Trophoblast cell (in vitro differentiated cells and primary cell): ENCODE measurements at regions not wholly inside any gene's neighbourhood (a gene's known extent, or its start where the extent isn't known, plus 50 kb on each side); places are given as distances from the start of the nearest gene placed in this dataset.

Source experiments
- DNase-seq, 2 donors: peaks; one replicate each; pipeline ENCODE4 v3.0.0-alpha.2; 2016
- H2AFZ ChIP-seq: 2 replicates; pipeline ENCODE4 v1.6.1; 2013; ENCODE audit warnings: low read length, moderate library complexity, mild to moderate bottlenecking; ENCODE audit not compliant: insufficient read depth, poor library complexity
- H2AK5ac ChIP-seq: 2 replicates; pipeline ENCODE4 v1.6.1; 2013; ENCODE audit warnings: mild to moderate bottlenecking, low read length
- H2BK120ac ChIP-seq: 2 replicates; pipeline ENCODE4 v1.6.1; 2013; ENCODE audit warnings: low read length, mild to moderate bottlenecking, moderate library complexity; ENCODE audit not compliant: insufficient read depth, poor library complexity
- H2BK12ac ChIP-seq: 2 replicates; pipeline ENCODE4 v1.6.1; 2013; ENCODE audit warnings: mild to moderate bottlenecking, low read length, moderate library complexity
- H2BK5ac ChIP-seq: 2 replicates; pipeline ENCODE4 v1.6.1; 2013; ENCODE audit warnings: low read length, low read depth, moderate library complexity, mild to moderate bottlenecking; ENCODE audit not compliant: poor library complexity
- H3K14ac ChIP-seq: 2 replicates; pipeline ENCODE4 v1.6.1; 2013; ENCODE audit warnings: mild to moderate bottlenecking, low read length
- H3K18ac ChIP-seq: 2 replicates; pipeline ENCODE4 v1.6.1; 2013; ENCODE audit warnings: mild to moderate bottlenecking, low read length
- H3K23ac ChIP-seq: 2 replicates; pipeline ENCODE4 v1.6.1; 2013; ENCODE audit warnings: low read length
- H3K27ac ChIP-seq: 2 replicates; pipeline ENCODE4 v1.5.1; 2013; ENCODE audit warnings: low read depth, mild to moderate bottlenecking, inconsistent platforms, low read length, moderate library complexity
- H3K27me3 ChIP-seq: 2 replicates; pipeline ENCODE4 v1.6.1; 2013; ENCODE audit warnings: inconsistent platforms, mild to moderate bottlenecking, low read length, moderate library complexity; ENCODE audit not compliant: insufficient read depth
- H3K36me3 ChIP-seq, 2 experiments: 1 replicate in 1 of 2; 2 replicates in 1 of 2; pipeline ENCODE4 v1.6.1; 2013; ENCODE audit warnings: low read length in 2 of 2, mild to moderate bottlenecking in 2 of 2, moderate library complexity in 1 of 2; ENCODE audit not compliant: insufficient read depth in 2 of 2, control insufficient read depth in 1 of 2
- H3K4ac ChIP-seq: 2 replicates; pipeline ENCODE4 v1.6.1; 2013; ENCODE audit warnings: low read depth, mild to moderate bottlenecking, low read length, moderate library complexity
- H3K4me1 ChIP-seq, 2 experiments: 1 replicate in 1 of 2; 2 replicates in 1 of 2; pipeline ENCODE4 v1.6.1; 2013; ENCODE audit warnings: low read length in 2 of 2, mild to moderate bottlenecking in 2 of 2, moderate library complexity in 1 of 2; ENCODE audit not compliant: insufficient read depth in 2 of 2, control insufficient read depth in 1 of 2
- H3K4me2 ChIP-seq: 2 replicates; pipeline ENCODE4 v1.6.1; 2013; ENCODE audit warnings: inconsistent platforms, mild to moderate bottlenecking, low read length, moderate library complexity
- H3K4me3 ChIP-seq: 2 replicates; pipeline ENCODE4 v1.5.1; 2013; ENCODE audit warnings: mild to moderate bottlenecking, low read depth, low read length, inconsistent platforms
- H3K79me1 ChIP-seq: one replicate; pipeline ENCODE4 v1.6.1; 2013; ENCODE audit warnings: low read length
- H3K79me2 ChIP-seq: 2 replicates; pipeline ENCODE4 v1.6.1; 2013; ENCODE audit warnings: low read length, mild to moderate bottlenecking; ENCODE audit not compliant: control insufficient read depth, insufficient read depth, poor library complexity
- H3K9ac ChIP-seq: 2 replicates; pipeline ENCODE4 v1.6.1; 2013; ENCODE audit warnings: mild to moderate bottlenecking, low read length
- H3K9me3 ChIP-seq: 2 replicates; pipeline ENCODE4 v1.6.1; 2013; ENCODE audit warnings: low read depth, mild to moderate bottlenecking, control low read depth, inconsistent platforms, low read length; ENCODE audit not compliant: insufficient read depth
- H4K12ac ChIP-seq: 2 replicates; pipeline ENCODE4 v1.6.1; 2013; ENCODE audit warnings: low read depth, mild to moderate bottlenecking, low read length, moderate library complexity
- H4K8ac ChIP-seq: 2 replicates; pipeline ENCODE4 v1.6.1; 2013; ENCODE audit warnings: low read depth, mild to moderate bottlenecking, low read length, moderate library complexity
- H4K91ac ChIP-seq: one replicate; pipeline ENCODE4 v1.6.1; 2013; ENCODE audit warnings: low read depth, mild to moderate bottlenecking, low read length, moderate library complexity
- whole genome bisulfite sequencing: extraction: QIAGEN DNeasy Blood & Tissue Kit; methylation state at CpG from one replicate; pipeline ENCODE4 v1.1.7; 2013; ENCODE audit warnings: missing lambda C conversion rate; ENCODE audit not compliant: insufficient read length, insufficient coverage; ENCODE audit errors: extremely low coverage; 5-methylcytosine and 5-hydroxymethylcytosine counted together

DNA sequence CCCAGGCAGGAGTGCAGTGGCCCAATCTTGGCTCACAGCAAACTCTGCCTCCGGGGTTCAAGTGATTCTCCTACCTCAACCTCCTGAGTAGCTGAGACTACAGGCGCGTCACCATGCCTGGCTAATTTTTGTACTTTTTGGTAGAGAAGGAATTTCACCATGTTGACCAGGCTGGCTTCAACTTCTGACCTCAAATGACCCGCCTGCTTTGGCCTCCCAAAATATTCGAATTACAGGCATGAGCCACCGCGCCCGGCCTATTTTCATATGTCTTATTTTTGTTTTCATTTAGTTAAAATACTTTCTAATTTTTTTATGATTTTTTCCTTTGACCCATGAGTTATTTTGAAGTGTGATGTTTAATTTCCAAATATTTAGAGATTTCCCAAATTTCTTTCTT lies 143.6 kb upstream of the VRK1 start:
- Histone ChIP-seq H4K91ac (no peak overlapping the region), H3K4me3 (no peak overlapping the region), H3K27me3 (no peaks in the 10 kb centered on the region), H2BK12ac (no peak overlapping the region), H3K9me3 (peaks cover under 1% of the 10 kb centered on the region), H2BK5ac (no peak overlapping the region), H3K27ac (no peak overlapping the region), H3K79me1 (no peaks in the 10 kb centered on the region), H2AK5ac (no peak overlapping the region), H3K79me2 (no peaks in the 10 kb centered on the region), H2BK120ac (no peak overlapping the region), H3K18ac (no peak overlapping the region), H2AFZ (no peak overlapping the region), H3K9ac (no peak overlapping the region), H3K36me3 (no peaks in the 10 kb centered on the region), H3K23ac (no peak overlapping the region), H3K14ac (no peak overlapping the region), H3K4me1 (no peaks in the 10 kb centered on the region), H4K8ac (no peak overlapping the region), H3K4me2 (no peak overlapping the region), H4K12ac (no peak overlapping the region), H3K4ac (no peak overlapping the region)
- no peak for DNase-seq
- no CpG with 5 or more reads among the region's 8 CpGs for WGBS

DNA sequence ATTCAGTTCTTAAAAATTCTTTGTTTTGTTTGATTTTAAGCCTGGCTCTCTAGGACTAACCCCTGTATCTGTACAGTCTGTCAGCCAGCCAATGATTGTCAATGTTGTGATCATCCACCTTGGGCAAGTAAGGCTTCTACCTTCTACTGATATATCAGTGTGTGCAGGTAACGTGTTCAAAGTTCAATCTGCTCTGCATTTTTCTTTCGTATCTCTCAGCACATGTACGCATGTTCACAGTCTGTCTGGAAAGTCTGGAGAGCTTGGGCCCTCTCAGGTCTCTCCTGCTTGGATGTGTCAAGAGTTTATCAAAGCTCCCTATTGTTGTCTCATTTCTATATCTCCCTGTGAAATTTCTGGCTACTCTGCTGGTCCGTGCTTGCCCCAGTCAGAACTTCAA lies 138.6 kb upstream of the VRK1 start:
- H3K14ac ChIP-seq: no peak overlapping the region
- no peaks in the 10 kb centered on the region for H3K36me3 ChIP-seq
- H2AK5ac ChIP-seq: no peak overlapping the region
- no peaks in the 10 kb centered on the region for H3K79me2 ChIP-seq
- no peak overlapping the region for H2BK120ac ChIP-seq
- no peak overlapping the region for H2BK5ac ChIP-seq
- H2AFZ ChIP-seq: no peak overlapping the region
- no peak overlapping the region for H3K4me3 ChIP-seq
- H3K27ac ChIP-seq: no peak overlapping the region
- H3K23ac ChIP-seq: no peak overlapping the region
- H3K4ac ChIP-seq: no peak overlapping the region
- H3K4me2 ChIP-seq: no peak overlapping the region
- H3K9ac ChIP-seq: no peak overlapping the region
- H3K79me1 ChIP-seq: no peaks in the 10 kb centered on the region
- no peaks in the 10 kb centered on the region for H3K27me3 ChIP-seq
- no CpG with 5 or more reads among the region's 4 CpGs for WGBS
- no peak overlapping the region for H4K91ac ChIP-seq
- no peak for DNase-seq
- no peak overlapping the region for H4K8ac ChIP-seq
- no peak overlapping the region for H3K18ac ChIP-seq
- H3K4me1 ChIP-seq: peaks cover 0 to 4% of the 10 kb centered on the region in 2 experiments
- H2BK12ac ChIP-seq: no peak overlapping the region
- H3K9me3 ChIP-seq: no peaks in the 10 kb centered on the region
- no peak overlapping the region for H4K12ac ChIP-seq

DNA sequence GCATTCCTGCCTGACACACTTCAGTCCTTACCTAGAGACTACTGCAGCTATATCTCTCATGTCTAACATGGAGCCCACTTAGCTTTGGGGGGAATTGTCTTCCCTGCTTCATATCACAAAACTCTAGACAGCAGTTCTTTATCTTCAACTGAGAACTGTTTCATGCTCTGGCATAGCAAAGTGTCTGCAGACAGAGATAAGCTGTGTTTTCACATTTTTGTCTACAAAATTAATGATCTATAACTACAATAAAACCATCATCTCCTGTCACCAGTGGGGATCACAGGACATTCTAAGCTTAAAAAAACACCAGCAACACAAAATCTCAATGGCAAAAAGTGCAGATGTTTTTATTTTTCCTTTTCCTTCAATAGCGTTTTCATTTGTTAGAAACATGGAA lies 137.1 kb upstream of the VRK1 start:
- WGBS: no CpG with 5 or more reads among the region's 1 CpG
- H3K23ac ChIP-seq: no peak overlapping the region
- H4K12ac ChIP-seq: no peak overlapping the region
- H3K79me1 ChIP-seq: no peaks in the 10 kb centered on the region
- no peak overlapping the region for H3K18ac ChIP-seq
- H3K4me2 ChIP-seq: no peak overlapping the region
- no peak overlapping the region for H3K9ac ChIP-seq
- H3K9me3 ChIP-seq: no peaks in the 10 kb centered on the region
- H2BK5ac ChIP-seq: no peak overlapping the region
- DNase-seq: no peak
- no peak overlapping the region for H3K14ac ChIP-seq
- H3K79me2 ChIP-seq: no peaks in the 10 kb centered on the region
- no peak overlapping the region for H3K27ac ChIP-seq
- H2AFZ ChIP-seq: no peak overlapping the region
- no peaks in the 10 kb centered on the region for H3K27me3 ChIP-seq
- H3K36me3 ChIP-seq: no peaks in the 10 kb centered on the region
- H3K4me3 ChIP-seq: no peak overlapping the region
- no peak overlapping the region for H2AK5ac ChIP-seq
- H3K4ac ChIP-seq: no peak overlapping the region
- peaks cover 0 to 4% of the 10 kb centered on the region in 2 experiments for H3K4me1 ChIP-seq
- no peak overlapping the region for H4K8ac ChIP-seq
- H2BK120ac ChIP-seq: no peak overlapping the region
- no peak overlapping the region for H4K91ac ChIP-seq
- no peak overlapping the region for H2BK12ac ChIP-seq

DNA sequence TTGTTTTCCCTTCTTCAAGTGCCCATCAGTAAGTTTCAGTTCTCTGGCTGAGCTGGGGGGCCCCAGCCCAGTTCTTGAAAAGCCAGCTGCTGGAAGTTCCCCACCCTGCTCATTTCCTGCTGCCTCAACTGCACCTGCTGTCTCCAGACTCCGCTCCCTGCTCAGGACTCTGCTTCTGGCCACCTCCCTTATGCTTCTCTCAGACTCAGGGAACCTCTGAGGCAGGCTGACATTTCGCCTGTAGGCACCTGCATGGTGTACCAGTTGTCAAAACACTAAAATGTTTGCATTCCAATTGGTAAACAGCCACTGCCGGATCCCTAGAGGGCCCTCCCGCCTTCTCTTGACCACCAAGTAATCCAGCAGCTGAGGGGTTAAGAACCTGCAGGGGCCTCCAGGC lies 136.5 kb upstream of the VRK1 start:
- H3K9ac ChIP-seq: no peak overlapping the region
- DNase-seq: peak; percentile 57 to 78
- no peaks in the 10 kb centered on the region for H3K79me1 ChIP-seq
- H3K9me3 ChIP-seq: no peaks in the 10 kb centered on the region
- no peak overlapping the region for H4K91ac ChIP-seq
- no peaks in the 10 kb centered on the region for H3K36me3 ChIP-seq
- no peak overlapping the region for H3K18ac ChIP-seq
- H3K27ac ChIP-seq: no peak overlapping the region
- no peak overlapping the region for H2BK120ac ChIP-seq
- H2AK5ac ChIP-seq: no peak overlapping the region
- no peak overlapping the region for H4K12ac ChIP-seq
- WGBS: no CpG with 5 or more reads among the region's 4 CpGs
- H3K4me3 ChIP-seq: no peak overlapping the region
- H3K4me1 ChIP-seq: peaks cover 0 to 4% of the 10 kb centered on the region in 2 experiments
- H4K8ac ChIP-seq: no peak overlapping the region
- H3K14ac ChIP-seq: no peak overlapping the region
- H3K27me3 ChIP-seq: no peaks in the 10 kb centered on the region
- H2BK5ac ChIP-seq: no peak overlapping the region
- H3K79me2 ChIP-seq: no peaks in the 10 kb centered on the region
- no peak overlapping the region for H2BK12ac ChIP-seq
- H3K4ac ChIP-seq: no peak overlapping the region
- H3K4me2 ChIP-seq: no peak overlapping the region
- no peak overlapping the region for H3K23ac ChIP-seq
- H2AFZ ChIP-seq: no peak overlapping the region
